Progenitor cell of endocrine pancreas (in vitro differentiated cells): ENCODE measurements at regions not wholly inside any gene's neighbourhood (a gene's known extent, or its start where the extent isn't known, plus 50 kb on each side); places are given as distances from the start of the nearest gene placed in this dataset.

Source experiments
- DNase-seq: peaks from one replicate; pipeline ENCODE4 v3.0.0; 2021; ENCODE audit warnings: low spot score; ENCODE audit not compliant: unreplicated experiment
- H3K27ac Mint-ChIP-seq: 2 replicates; pipeline ENCODE4 v1.8.0; 2021; ENCODE audit warnings: mild to moderate bottlenecking, moderate library complexity, mixed read lengths
- H3K27me3 Mint-ChIP-seq: 2 replicates; pipeline ENCODE4 v1.8.0; 2021; ENCODE audit warnings: mixed read lengths
- H3K36me3 Mint-ChIP-seq: 2 replicates; pipeline ENCODE4 v1.8.0; 2022; ENCODE audit warnings: mixed read lengths; ENCODE audit not compliant: insufficient read depth
- H3K4me1 Mint-ChIP-seq: 2 replicates; pipeline ENCODE4 v1.8.0; 2021; ENCODE audit warnings: low read depth, mixed read lengths
- H3K4me3 Mint-ChIP-seq: 2 replicates; pipeline ENCODE4 v1.8.0; 2021; ENCODE audit warnings: low read depth, mild to moderate bottlenecking, moderate library complexity, mixed read lengths
- H3K9me3 Mint-ChIP-seq: 2 replicates; pipeline ENCODE4 v1.8.0; 2021; ENCODE audit warnings: low read depth, mixed read lengths
- CTCF ChIP-seq: fragments of 200-600 bp; sonication (generic); IDR thresholded peaks from one replicate; pipeline ENCODE4 v1.5.0; 2021; ENCODE audit warnings: antibody characterized with exemption, mild to moderate bottlenecking; ENCODE audit not compliant: unreplicated experiment

DNA sequence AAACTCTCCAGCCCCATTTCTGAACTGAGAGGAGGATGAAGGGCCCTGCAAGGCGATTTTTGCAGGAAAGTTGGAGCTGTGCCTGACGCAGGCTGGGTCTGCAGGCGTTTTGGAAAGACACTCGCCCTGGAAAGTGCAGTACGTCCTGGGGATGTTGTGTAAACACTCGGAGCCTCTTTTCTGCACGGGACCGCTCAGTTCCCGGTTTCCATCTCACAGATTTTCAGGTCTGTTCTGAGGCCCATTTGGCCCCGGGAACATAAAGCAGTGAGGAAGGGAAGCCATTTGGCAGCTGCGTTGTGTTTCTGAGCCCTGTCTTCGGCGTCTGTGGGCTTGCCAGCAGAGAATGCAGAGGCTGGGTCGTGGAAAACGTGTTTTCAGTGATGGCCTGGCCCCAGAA is 655.0 kb upstream of the MGMT start:
- no peak for TF ChIP-seq CTCF
- Mint-ChIP-seq H3K27me3 (peaks cover 36% of the 10 kb centered on the region), H3K9me3 (no peaks in the 10 kb centered on the region), H3K4me3 (no peak overlapping the region), H3K36me3 (no peaks in the 10 kb centered on the region), H3K27ac (no peak overlapping the region), H3K4me1 (no peaks in the 10 kb centered on the region)
- no peak for DNase-seq

GRCh38 chr10:128813574-128813973 is 653.5 kb upstream of the MGMT start:
- no peak for TF ChIP-seq CTCF
- Mint-ChIP-seq H3K4me3 (no peak overlapping the region), H3K9me3 (no peaks in the 10 kb centered on the region), H3K27me3 (peaks cover 36% of the 10 kb centered on the region), H3K27ac (no peak overlapping the region), H3K36me3 (no peaks in the 10 kb centered on the region), H3K4me1 (no peaks in the 10 kb centered on the region)
- DNase-seq, result no peak

DNA sequence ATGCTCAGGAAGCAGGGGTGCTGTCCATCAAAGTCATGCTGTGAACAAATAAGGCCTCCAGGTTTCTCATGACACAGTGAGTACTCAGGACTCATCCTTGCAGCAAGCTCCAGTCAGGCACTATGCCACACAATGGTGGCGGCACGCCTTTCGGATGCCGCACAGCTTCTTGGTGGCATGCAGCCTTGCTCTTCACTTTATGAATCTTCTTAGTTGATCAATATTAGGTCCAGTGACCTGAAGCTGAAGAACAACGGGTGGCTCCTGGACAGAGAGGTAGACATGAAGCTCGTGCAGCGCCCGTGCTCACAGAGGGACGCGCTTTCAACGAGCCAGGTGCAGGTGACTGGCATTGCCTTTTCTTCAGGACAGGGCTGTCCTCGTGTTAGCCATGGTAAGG is 653.0 kb upstream of the MGMT start:
- Mint-ChIP-seq H3K9me3 (no peaks in the 10 kb centered on the region), H3K27ac (no peak overlapping the region), H3K36me3 (no peaks in the 10 kb centered on the region), H3K27me3 (peaks cover 36% of the 10 kb centered on the region), H3K4me3 (no peak overlapping the region), H3K4me1 (no peaks in the 10 kb centered on the region)
- no peak for TF ChIP-seq CTCF
- DNase-seq, result no peak

GRCh38 chr10:128814782-128815181 is 652.3 kb upstream of the MGMT start:
- TF ChIP-seq CTCF, result no peak
- Mint-ChIP-seq H3K27me3 (peaks cover 36% of the 10 kb centered on the region), H3K4me1 (no peaks in the 10 kb centered on the region), H3K4me3 (no peak overlapping the region), H3K27ac (no peak overlapping the region), H3K36me3 (no peaks in the 10 kb centered on the region), H3K9me3 (no peaks in the 10 kb centered on the region)
- no peak for DNase-seq

GRCh38 chr10:128816726-128817125 is 650.3 kb upstream of the MGMT start:
- Mint-ChIP-seq H3K27ac (no peak overlapping the region), H3K4me1 (no peaks in the 10 kb centered on the region), H3K27me3 (peaks cover 31% of the 10 kb centered on the region), H3K9me3 (no peaks in the 10 kb centered on the region), H3K36me3 (no peaks in the 10 kb centered on the region), H3K4me3 (no peak overlapping the region)
- no peak for DNase-seq
- TF ChIP-seq CTCF, result no peak

- H3K9me3 Mint-ChIP-seq, result no peaks in the 10 kb centered on the region
- H3K4me1 Mint-ChIP-seq, result no peaks in the 10 kb centered on the region
- no peak overlapping the region for H3K4me3 Mint-ChIP-seq
- peaks cover 28% of the 10 kb centered on the region for H3K27me3 Mint-ChIP-seq
- H3K27ac Mint-ChIP-seq, result no peak overlapping the region
- no peak for DNase-seq
- no peaks in the 10 kb centered on the region for H3K36me3 Mint-ChIP-seq
- TF ChIP-seq CTCF, result no peak
Measured at GRCh38 chr10:128817636-128818035, 649.4 kb upstream of the MGMT start.
